K562 (cell line): ENCODE measurements at regions not wholly inside any gene's neighbourhood (a gene's known extent, or its start where the extent isn't known, plus 50 kb on each side); places are given as distances from the start of the nearest gene placed in this dataset.
A peak's percentile ranks its signal among the peaks of the same experiment; 100 is the strongest.
"Not testable (repeated sequence)": the region's sequence is repeated elsewhere in the genome, so short reads cannot be mapped to it uniquely, and the experiment has no call there.

Experiments used
- ATAC-seq: fragments of 200-7000 bp; cut with Tn5 transposase; 3 replicates; pipeline ENCODE4 v1.9.1; 2020; ENCODE audit warnings: moderate library complexity
- BruUV-seq: library from RNA; stranded (reverse); fragments of 400-500 nt; replicated peaks from 2 replicates; lab custom pipeline; 2021; lab: Mats Ljungman, UMichigan
- CTCF ChIA-PET: fragments of 300-600 bp; formaldehyde crosslinking; extraction: SDS; loops from one replicate; lab custom pipeline; 2021; ENCODE audit warnings: low intra/inter-chr PET ratio; lab: Yijun Ruan, JAX
- POLR2A ChIA-PET: fragments of 300-600, 350-650 bp; sonication (Branson Sonifier 250); formaldehyde crosslinking; extraction: SDS; loops from one replicate; lab custom pipeline; 2021; ENCODE audit warnings: antibody characterized with exemption, inconsistent platforms; lab: Yijun Ruan, JAX
- DNase-seq, 4 experiments: peaks; one replicate each; pipeline versions ENCODE4 v3.0.0 to v3.0.0-alpha.2; 2011 to 2018; ENCODE audit warnings: low spot score in 3 of 4, mixed read lengths in 3 of 4; ENCODE audit errors: extremely low read depth in 1 of 4
- FAIRE-seq: peaks from 2 replicates; lab custom pipeline; 2011; peaks lifted over from hg19 to GRCh38; lab: Jason Lieb, UNC
- H2AFZ ChIP-seq: 2 replicates; pipeline ENCODE4 v1.6.0; 2011; ENCODE audit warnings: low read depth, low read length, control low read depth, inconsistent platforms
- H3K27ac ChIP-seq: fragments of 200-600 bp; 3 replicates; pipeline ENCODE4 v1.8.0; 2011; ENCODE audit warnings: low read depth, mild to moderate bottlenecking, control low read depth, inconsistent platforms, low read length, moderate library complexity, mixed read lengths; ENCODE audit errors: extremely low read depth
- H3K27me3 ChIP-seq, 2 experiments: fragments of 300-600 bp in 1 of 2; 2 replicates in 1 of 2; 3 replicates in 1 of 2; pipeline versions ENCODE4 v1.6.0 to v1.8.0; 2011; ENCODE audit warnings: inconsistent platforms in 2 of 2, low read length in 2 of 2, mild to moderate bottlenecking in 1 of 2, mixed read lengths in 1 of 2, moderate library complexity in 1 of 2; ENCODE audit not compliant: control insufficient read depth in 2 of 2, insufficient read depth in 2 of 2
- H3K36me3 ChIP-seq: fragments of 300-600 bp; 3 replicates; pipeline ENCODE4 v1.8.0; 2011; ENCODE audit warnings: mild to moderate bottlenecking, low read length, inconsistent platforms; ENCODE audit not compliant: control insufficient read depth, insufficient read depth
- H3K4me1 ChIP-seq, 2 experiments: fragments of 200-600 bp in 1 of 2; replicated peaks in 1 of 2; 2 replicates in 1 of 2; 3 replicates in 1 of 2; pipeline versions ENCODE4 v1.5.1 to v1.8.0; 2011; ENCODE audit warnings: inconsistent platforms in 2 of 2, low read length in 2 of 2, mild to moderate bottlenecking in 1 of 2, mixed read lengths in 1 of 2, moderate library complexity in 1 of 2; ENCODE audit not compliant: control insufficient read depth in 2 of 2, insufficient read depth in 2 of 2
- H3K4me2 ChIP-seq: 2 replicates; pipeline ENCODE4 v1.6.1; 2011; ENCODE audit warnings: low read length, control low read depth, inconsistent platforms, mixed read lengths; ENCODE audit not compliant: insufficient read depth
- H3K4me3 ChIP-seq: fragments of 200-600 bp; sonication (generic), shearing (Covaris generic); 2 replicates; pipeline ENCODE4 v1.5.1; 2016; ENCODE audit warnings: control low read depth, inconsistent platforms
- H3K79me2 ChIP-seq: fragments of 200-600 bp; 3 replicates; pipeline ENCODE4 v1.8.0; 2011; ENCODE audit warnings: low read length, inconsistent platforms; ENCODE audit not compliant: control insufficient read depth, insufficient read depth
- H3K9ac ChIP-seq, 2 experiments: 2 replicates each; pipeline versions ENCODE4 v1.6.0 to v1.6.1; 2011; ENCODE audit warnings: low read depth in 2 of 2, low read length in 2 of 2, control low read depth in 1 of 2, inconsistent platforms in 1 of 2, mild to moderate bottlenecking in 1 of 2, mixed read lengths in 1 of 2; ENCODE audit not compliant: insufficient read depth in 1 of 2
- H3K9me1 ChIP-seq: one replicate; pipeline ENCODE4 v1.6.0; 2011; ENCODE audit warnings: inconsistent platforms, mild to moderate bottlenecking, low read length, moderate library complexity; ENCODE audit not compliant: control insufficient read depth, insufficient read depth
- H3K9me3 ChIP-seq: replicated peaks from 2 replicates; pipeline ENCODE4 v1.5.1; 2011; ENCODE audit warnings: low read depth, low read length, inconsistent platforms; ENCODE audit not compliant: control insufficient read depth, insufficient read depth
- H4K20me1 ChIP-seq: replicated peaks from 2 replicates; pipeline ENCODE4 v1.6.1; 2011; ENCODE audit warnings: low read length, inconsistent platforms, mixed read lengths; ENCODE audit not compliant: control insufficient read depth, insufficient read depth
- NFIC ChIP-seq: fragments of 450-650 bp; IDR thresholded peaks from 2 replicates; pipeline ENCODE4 v1.6.1; 2017; ENCODE audit warnings: mild to moderate bottlenecking, inconsistent platforms
- WGBS: fragments of 100-300 bp; shearing (Covaris generic); methylation state at CpG from one replicate; pipeline ENCODE4 v1.1.6; 2016; ENCODE audit warnings: low coverage, mixed read lengths; ENCODE audit not compliant: insufficient coverage; ENCODE audit errors: missing lambda C conversion rate; 5-methylcytosine and 5-hydroxymethylcytosine counted together
- in situ Hi-C: fragments of 300-500 bp; cut with MboI; formaldehyde crosslinking; loops from 4 replicates; pipeline ENCODE4 v1.15.0; 2018; ENCODE audit warnings: inconsistent platforms, mixed read lengths
- intact Hi-C: fragments of 100-400 bp; cut with micrococcal nuclease; formaldehyde crosslinking; loops from 2 replicates; pipeline ENCODE4 v1.14.2; 2022

DNA sequence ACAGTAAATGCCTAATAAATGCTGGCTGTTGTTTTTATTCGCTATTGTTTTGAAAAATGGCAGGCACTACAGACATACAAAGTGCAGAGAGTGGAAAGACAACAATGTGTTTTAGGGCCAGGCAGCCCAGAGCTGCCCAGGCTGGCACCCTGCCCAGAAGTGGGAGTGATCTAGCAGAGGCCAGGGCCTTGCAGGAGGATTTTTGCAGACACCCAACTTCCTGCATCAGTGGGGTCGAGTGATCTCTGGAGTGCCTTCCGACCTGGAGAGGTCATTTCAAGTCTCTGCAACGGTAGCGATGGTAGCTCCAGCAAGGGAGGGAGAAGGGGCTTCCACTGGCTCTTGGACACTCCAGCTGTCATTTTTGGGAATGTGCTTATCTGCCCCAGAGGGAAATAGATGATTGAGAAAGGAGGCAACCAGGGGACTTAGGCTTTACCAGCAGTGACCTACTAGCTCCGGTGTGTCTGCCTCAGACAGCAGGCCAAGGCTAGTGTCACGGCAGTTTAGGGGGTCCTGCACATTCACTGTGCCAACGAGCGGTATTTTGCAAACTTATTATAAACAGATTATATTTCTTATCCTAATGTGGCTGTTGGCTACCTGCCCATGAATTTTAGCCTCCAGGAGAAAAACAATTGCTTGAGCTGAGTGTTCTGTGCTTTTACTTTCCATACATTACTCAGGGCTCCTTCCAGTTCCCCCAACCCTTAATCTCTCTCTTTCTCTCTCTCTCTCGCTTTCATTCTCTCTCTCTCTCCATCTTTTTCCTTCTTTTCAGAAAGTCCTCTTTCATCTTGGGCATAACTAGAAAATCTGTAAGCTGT, 153.9 kb upstream of the PLGLB2 start:
- H2AFZ ChIP-seq, H3K9ac ChIP-seq, FAIRE-seq, H3K4me2 ChIP-seq, CTCF ChIA-PET, intact Hi-C loops, BruUV-seq, POLR2A ChIA-PET, H3K27ac ChIP-seq, H4K20me1 ChIP-seq, H3K4me1 ChIP-seq, H3K9me3 ChIP-seq, H3K79me2 ChIP-seq, H3K27me3 ChIP-seq, H3K4me3 ChIP-seq, H3K36me3 ChIP-seq, H3K9me1 ChIP-seq, in situ Hi-C loops: not testable (repeated sequence)
- DNase-seq (peak in 1 of 4 experiments; percentile 42), ATAC-seq (peak; percentile 78)
- 5% methylated on average over 4 of the region's 10 CpGs for WGBS
- peak; percentile 14; the same call in 1 of the 2 replicates for TF ChIP-seq NFIC

- FAIRE-seq, H3K4me2 ChIP-seq, H3K36me3 ChIP-seq, DNase-seq, POLR2A ChIA-PET, H3K9me1 ChIP-seq, H4K20me1 ChIP-seq, H2AFZ ChIP-seq, ATAC-seq, H3K4me3 ChIP-seq, H3K79me2 ChIP-seq, H3K9me3 ChIP-seq, intact Hi-C loops, CTCF ChIA-PET, H3K27me3 ChIP-seq, H3K4me1 ChIP-seq, in situ Hi-C loops, H3K27ac ChIP-seq, H3K9ac ChIP-seq, BruUV-seq: not testable (repeated sequence)
- 48% methylated on average over 2 of the region's 7 CpGs for WGBS
Observed at GRCh38 chr2:87594611-87594992, 153.3 kb upstream of the PLGLB2 start.

- 75% methylated on average over 1 of the region's 6 CpGs for WGBS
- H3K9ac ChIP-seq, H3K4me1 ChIP-seq, H3K36me3 ChIP-seq, H3K27me3 ChIP-seq, H3K4me2 ChIP-seq, H4K20me1 ChIP-seq, H3K4me3 ChIP-seq, BruUV-seq, H3K27ac ChIP-seq, in situ Hi-C loops, intact Hi-C loops, H2AFZ ChIP-seq, H3K79me2 ChIP-seq, H3K9me1 ChIP-seq, FAIRE-seq, H3K9me3 ChIP-seq, CTCF ChIA-PET, POLR2A ChIA-PET: not testable (repeated sequence)
- DNase-seq (peak in 1 of 4 experiments; percentile 0), ATAC-seq (peak; percentile 19; the same call in 2 of the 3 replicates)
Observed at GRCh38 chr2:87595017-87595416, 152.9 kb upstream of the PLGLB2 start.

GRCh38 chr2:87600961-87601360, 146.9 kb upstream of the PLGLB2 start:
- H3K4me3 ChIP-seq, H3K27ac ChIP-seq, ATAC-seq, H3K9me3 ChIP-seq, DNase-seq, H3K79me2 ChIP-seq, intact Hi-C loops, POLR2A ChIA-PET, H3K4me2 ChIP-seq, H3K9me1 ChIP-seq, CTCF ChIA-PET, BruUV-seq, H3K4me1 ChIP-seq, H3K27me3 ChIP-seq, H3K36me3 ChIP-seq, FAIRE-seq, H2AFZ ChIP-seq, in situ Hi-C loops, H3K9ac ChIP-seq, H4K20me1 ChIP-seq: not testable (repeated sequence)
- no CpG with 5 or more reads among the region's 3 CpGs for WGBS
